ENCODE measurements at regions not wholly inside any gene's neighbourhood (a gene's known extent, or its start where the extent isn't known, plus 50 kb on each side); places are given as distances from the start of the nearest gene placed in this dataset.
"Not testable (repeated sequence)": the region's sequence is repeated elsewhere in the genome, so short reads cannot be mapped to it uniquely, and the experiment has no call there.

DNA sequence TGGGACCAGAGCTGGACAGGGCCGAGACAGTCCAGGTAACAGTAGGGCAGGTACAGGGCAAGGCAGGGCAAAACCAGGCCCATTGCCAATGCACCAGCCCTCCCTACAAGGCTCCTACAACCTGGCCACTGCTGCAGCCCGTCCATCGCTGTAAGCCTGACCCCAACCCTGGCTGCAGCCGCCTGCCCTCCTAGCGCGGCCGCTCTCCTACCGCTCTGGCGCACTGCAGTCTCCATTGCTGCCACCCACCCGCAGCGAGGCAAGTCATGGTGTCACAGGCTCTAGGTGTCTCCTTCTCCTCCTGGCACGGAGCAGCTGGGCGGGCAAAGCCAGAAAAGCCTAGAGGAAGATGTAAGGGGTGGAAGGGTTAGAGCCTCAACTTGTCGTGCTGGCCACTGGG lies 402.6 kb downstream of the ZNF33B start:
- TF ChIP-seq, protein P1, sequence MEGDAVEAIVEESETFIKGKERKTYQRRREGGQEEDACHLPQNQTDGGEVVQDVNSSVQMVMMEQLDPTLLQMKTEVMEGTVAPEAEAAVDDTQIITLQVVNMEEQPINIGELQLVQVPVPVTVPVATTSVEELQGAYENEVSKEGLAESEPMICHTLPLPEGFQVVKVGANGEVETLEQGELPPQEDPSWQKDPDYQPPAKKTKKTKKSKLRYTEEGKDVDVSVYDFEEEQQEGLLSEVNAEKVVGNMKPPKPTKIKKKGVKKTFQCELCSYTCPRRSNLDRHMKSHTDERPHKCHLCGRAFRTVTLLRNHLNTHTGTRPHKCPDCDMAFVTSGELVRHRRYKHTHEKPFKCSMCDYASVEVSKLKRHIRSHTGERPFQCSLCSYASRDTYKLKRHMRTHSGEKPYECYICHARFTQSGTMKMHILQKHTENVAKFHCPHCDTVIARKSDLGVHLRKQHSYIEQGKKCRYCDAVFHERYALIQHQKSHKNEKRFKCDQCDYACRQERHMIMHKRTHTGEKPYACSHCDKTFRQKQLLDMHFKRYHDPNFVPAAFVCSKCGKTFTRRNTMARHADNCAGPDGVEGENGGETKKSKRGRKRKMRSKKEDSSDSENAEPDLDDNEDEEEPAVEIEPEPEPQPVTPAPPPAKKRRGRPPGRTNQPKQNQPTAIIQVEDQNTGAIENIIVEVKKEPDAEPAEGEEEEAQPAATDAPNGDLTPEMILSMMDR (IDR thresholded peaks at IDR 0.05; ENCODE audit: low read length), result not testable (repeated sequence)
- TF ChIP-seq EZH2phosphoT487 (IDR thresholded peaks at IDR 0.05; ENCODE audit: low read length); EZH2 (optimal IDR thresholded peaks at IDR 0.05; ENCODE audit: low read depth, low read length): not testable (repeated sequence)

All from MM.1S (cell line).